Stimulated activated CD4-positive, alpha-beta T cell treated with anti-CD3 and anti-CD28 coated beads, Interleukin-2, amount 100 ng/mL, for 24 hours (primary cell): ENCODE measurements at regions not wholly inside any gene's neighbourhood (a gene's known extent, or its start where the extent isn't known, plus 50 kb on each side); places are given as distances from the start of the nearest gene placed in this dataset.
"Not testable (repeated sequence)": the region's sequence is repeated elsewhere in the genome, so short reads cannot be mapped to it uniquely, and the experiment has no call there.

Source experiments
- DNase-seq, 2 donors: peaks; one replicate each; pipeline ENCODE4 v3.0.0-alpha.2; 2020

DNA sequence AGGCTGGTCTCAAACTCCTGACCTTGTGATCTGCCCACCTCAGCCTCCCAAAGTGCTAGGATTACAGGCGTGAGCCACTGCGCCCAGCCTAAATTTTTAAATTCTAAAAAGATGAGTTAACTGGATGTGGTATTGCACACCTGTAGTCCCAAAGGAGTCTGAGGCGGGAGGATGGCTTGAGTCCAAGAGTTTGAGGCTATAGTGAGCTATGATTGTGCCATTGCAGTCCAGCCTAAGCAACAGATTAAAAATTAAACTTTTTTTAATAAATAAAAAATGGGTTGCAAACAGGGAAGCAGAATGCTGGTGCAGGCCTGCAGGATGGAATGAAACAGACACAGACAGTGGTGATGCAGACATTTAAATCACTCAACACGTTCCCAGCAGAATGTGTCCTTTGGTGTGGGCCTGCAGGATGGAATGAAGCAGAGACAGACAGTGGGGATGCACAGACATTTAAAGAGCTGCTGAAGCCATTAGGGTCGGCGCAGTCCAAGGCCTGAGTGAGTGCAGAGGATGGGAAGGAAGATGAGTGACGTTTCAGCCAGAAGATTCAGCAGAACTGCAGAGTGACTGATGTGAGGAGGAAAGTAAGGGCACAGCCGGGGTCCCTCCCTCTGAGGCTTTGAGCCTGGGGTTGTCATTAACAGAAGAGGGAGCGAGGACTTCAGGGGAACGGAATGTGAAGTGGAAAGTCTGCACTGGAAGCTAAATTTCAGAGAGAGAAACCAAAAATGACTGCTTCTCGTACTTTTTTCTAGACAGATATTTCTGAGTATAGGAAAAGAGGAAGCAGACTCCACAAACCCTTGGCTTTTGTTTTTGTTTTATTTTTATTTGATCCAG lies 117.5 kb downstream of the RIN2 start:
- no peak for DNase-seq

GRCh38 chr20:19876828-19877460 lies 118.9 kb downstream of the RIN2 start:
- DNase-seq: no peak

GRCh38 chr20:19879874-19880255 lies 121.8 kb downstream of the RIN2 start:
- not testable (repeated sequence) for DNase-seq

GRCh38 chr20:19880256-19881079 lies 122.4 kb downstream of the RIN2 start:
- DNase-seq: no peak

DNA sequence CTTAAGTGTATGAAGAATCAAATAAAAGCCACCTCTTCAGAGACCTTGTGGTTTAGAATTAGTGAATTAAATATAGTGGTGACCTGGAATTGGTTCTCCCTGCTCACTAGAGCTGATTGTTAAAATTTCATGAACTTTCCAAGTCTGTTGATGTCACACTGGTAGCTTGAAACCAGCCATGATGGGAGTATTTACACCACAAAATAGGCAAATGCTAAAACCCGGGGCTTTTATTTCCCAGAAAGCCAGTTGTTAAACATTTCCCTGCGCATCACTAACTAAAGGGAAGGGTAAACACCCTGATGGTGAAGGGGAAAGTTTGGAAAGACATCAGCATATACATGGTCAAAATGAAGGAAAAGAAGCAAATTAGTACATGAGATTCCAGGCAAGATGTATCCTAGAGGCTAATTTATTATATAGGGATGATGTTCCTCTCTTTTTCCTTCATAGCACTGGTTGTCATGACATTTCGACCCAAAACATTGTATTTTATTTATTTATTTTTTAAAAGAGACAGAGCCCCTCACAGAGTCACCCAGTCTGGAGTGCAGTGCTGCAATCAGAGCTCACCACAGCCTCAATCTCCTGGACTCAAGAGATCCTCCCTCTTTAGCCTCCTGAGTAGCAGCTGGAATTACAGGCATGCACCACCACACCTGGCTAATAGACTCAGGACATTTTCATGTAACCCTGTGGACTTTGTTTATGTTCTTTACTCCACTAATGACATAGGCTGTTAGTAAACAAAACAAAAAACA lies 123.2 kb downstream of the RIN2 start:
- DNase-seq: no peak

GRCh38 chr20:19881990-19882389 lies 123.9 kb downstream of the RIN2 start:
- DNase-seq: no peak

DNA sequence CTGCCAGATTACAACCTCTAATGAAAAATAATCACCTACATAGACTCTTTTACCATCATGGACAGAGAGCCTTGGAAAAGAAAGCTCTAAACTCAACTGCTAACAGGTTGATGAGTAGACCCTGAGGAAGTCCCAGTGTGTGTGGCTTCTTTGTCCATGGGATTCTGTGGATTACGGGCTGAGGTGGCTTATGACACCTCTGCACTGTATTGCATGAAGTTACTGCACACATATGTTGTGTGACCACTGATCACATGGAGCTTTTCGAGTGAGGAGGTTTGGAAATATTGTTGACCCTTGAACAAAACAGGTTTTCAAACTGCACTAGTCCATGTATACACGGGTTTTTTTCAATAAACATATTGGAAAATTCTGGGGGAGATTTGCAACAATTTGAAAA lies 124.4 kb downstream of the RIN2 start:
- DNase-seq: no peak

- DNase-seq: no peak
Measured at GRCh38 chr20:19883501-19883900, 125.4 kb downstream of the RIN2 start.

- no peak for DNase-seq
Measured at GRCh38 chr20:19885594-19885938, 127.5 kb downstream of the RIN2 start.

DNA sequence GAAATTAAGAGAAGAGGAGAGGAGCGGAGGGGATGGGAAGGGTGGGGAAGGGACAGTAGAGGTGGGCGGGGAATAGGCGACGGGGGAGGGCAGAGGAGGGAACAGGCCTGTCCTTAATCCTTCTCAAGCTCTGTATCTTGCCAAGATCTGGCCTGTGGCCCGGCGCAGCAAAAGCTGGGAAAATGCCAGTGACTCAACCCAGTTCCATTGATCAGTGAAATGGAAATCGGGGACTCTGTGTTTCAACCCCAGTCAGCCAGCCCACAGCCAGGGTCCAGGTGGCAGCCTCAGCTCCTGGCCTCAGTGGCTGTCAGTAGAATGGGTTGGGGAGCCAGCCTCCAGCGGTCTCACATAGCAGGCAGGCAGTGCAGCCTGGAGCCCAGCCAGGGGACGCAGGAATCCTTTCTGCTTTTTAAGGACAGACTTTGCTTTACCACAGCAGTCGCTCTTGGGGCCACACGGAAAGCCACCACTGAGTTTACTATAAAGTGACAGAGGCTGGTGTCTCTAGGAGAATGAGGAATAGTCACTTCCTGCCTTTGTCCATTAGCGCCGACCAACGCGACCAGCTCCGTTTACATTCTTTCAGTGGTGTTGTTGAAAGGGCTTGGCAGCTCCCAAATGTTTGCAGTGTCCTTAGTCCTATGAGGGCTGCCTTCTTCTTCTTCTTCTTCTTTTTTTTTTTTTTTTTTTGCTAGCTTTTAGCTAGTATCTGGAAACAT lies 128.0 kb downstream of the RIN2 start:
- DNase-seq: no peak

DNA sequence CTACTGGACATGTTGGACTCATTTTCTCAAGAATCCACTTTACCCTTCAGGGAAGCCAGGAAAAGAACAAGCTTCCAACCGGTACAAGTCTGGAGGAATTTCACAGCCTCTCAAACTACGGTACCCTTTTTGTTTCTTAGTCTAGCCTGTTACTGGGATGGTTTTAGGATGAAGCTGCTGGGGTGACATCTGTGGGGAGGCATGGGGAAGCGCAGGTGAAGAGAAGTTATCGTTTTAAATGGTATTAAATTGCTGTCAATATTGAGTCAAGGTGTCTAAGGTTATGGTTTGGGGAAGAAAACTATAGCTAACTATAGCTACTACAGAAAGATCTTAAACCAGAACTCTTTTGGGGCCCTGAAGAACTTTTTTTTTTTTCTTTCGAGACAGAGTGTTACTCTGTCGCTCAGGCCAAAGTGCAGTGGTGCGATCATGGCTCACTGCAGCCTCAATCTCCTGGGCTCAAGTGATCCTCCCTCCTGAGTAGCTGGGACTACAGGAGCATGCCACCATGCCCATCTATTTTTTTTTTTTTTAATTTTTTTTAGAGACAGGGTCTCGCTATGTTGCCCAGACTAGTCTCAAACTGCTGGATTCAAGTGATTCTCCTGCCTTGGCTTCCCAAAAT lies 128.7 kb downstream of the RIN2 start:
- no peak for DNase-seq

GRCh38 chr20:19887556-19888268 lies 129.4 kb upstream of the NAA20 start:
- no peak for DNase-seq

GRCh38 chr20:19888269-19888671 lies 128.9 kb upstream of the NAA20 start:
- no peak for DNase-seq

GRCh38 chr20:19889011-19889953 lies 127.9 kb upstream of the NAA20 start:
- no peak for DNase-seq

- no peak for DNase-seq
Measured at GRCh38 chr20:19890445-19891051, 126.6 kb upstream of the NAA20 start.

DNA sequence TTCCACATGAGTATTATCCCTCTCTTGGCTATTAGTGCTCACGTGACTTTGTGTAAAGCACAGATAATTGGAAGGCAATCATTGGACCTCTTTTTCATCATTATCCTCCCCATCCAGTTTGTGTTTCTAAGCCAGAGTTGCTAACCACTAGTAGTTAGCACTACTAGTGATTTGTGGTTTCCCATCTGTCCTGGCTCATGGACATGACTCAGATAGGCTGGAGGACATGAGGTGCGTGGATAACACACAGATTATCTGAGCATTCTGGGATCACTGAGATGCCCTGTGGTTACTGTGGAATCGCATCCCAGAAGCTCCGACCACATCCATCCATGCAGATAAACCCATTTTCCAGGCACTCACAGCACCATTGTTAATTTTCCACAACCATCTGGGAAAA lies 123.8 kb upstream of the NAA20 start:
- DNase-seq: no peak

GRCh38 chr20:19895761-19896160 lies 121.4 kb upstream of the NAA20 start:
- DNase-seq: no peak

DNA sequence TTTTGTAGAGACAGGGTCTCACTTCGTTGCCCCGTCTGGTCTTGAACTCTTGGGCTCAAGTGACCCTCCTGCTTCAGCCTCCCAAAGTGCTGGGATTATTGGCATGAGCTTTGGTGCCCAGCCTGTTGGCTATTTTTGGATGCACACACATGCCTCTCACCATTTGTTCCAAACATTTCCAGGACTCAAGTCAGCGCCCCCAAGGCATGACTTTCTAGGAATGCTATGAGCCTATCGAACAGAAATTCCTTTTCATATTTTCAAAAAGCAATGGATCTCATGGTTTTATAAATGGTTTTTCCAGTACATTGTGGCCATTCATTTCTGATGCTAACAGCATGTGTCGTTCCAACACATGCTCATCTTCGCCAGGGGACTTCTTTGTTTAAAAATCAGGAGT lies 119.3 kb upstream of the NAA20 start:
- no peak for DNase-seq

GRCh38 chr20:19901226-19901625 lies 115.9 kb upstream of the NAA20 start:
- no peak for DNase-seq
